A673 (cell line): ENCODE measurements at regions not wholly inside any gene's neighbourhood (a gene's known extent, or its start where the extent isn't known, plus 50 kb on each side); places are given as distances from the start of the nearest gene placed in this dataset.

Experiments used
- BruUV-seq: library from RNA; stranded (reverse); fragments of 400-500 nt; replicated peaks from 2 replicates; lab custom pipeline; 2021; lab: Mats Ljungman, UMichigan
- CTCF ChIA-PET: fragments of 300-600 bp; sonication (Branson Sonifier 250); formaldehyde crosslinking; loops from one replicate; lab custom pipeline; 2022; ENCODE audit warnings: antibody characterized with exemption; lab: Charles Lee
- POLR2A ChIA-PET: fragments of 300-600 bp; sonication (Branson Sonifier 250); formaldehyde crosslinking; loops from one replicate; lab custom pipeline; 2022; ENCODE audit warnings: antibody characterized with exemption; ENCODE audit not compliant: low non-redundant PET; lab: Charles Lee
- DNase-seq: peaks from one replicate; pipeline ENCODE4 v3.0.0-alpha.2; 2015; ENCODE audit warnings: low spot score
- H3K27ac ChIP-seq: fragments of 200-600 bp; sonication (generic); 2 replicates; pipeline ENCODE4 v1.5.1; 2016; ENCODE audit warnings: mixed run types, low read depth, mild to moderate bottlenecking, mixed read lengths, antibody characterized with exemption, low read length; ENCODE audit not compliant: poor library complexity, severe bottlenecking
- H3K27me3 ChIP-seq: fragments of 200-600 bp; sonication (generic); replicated peaks from 2 replicates; pipeline ENCODE4 v1.6.1; 2017; ENCODE audit warnings: mixed run types, low read depth, mild to moderate bottlenecking, mixed read lengths, antibody characterized with exemption, low read length; ENCODE audit not compliant: insufficient read depth, poor library complexity
- H3K36me3 ChIP-seq: fragments of 200-600 bp; sonication (generic); 2 replicates; pipeline ENCODE4 v1.6.1; 2016; ENCODE audit warnings: mixed run types, mild to moderate bottlenecking, mixed read lengths, antibody characterized with exemption, low read length; ENCODE audit not compliant: insufficient read depth, poor library complexity, severe bottlenecking
- H3K4me1 ChIP-seq: fragments of 200-600 bp; sonication (generic); 2 replicates; pipeline ENCODE4 v1.6.1; 2017; ENCODE audit warnings: mixed run types, mild to moderate bottlenecking, mixed read lengths, antibody characterized with exemption, low read length; ENCODE audit not compliant: insufficient read depth, poor library complexity, severe bottlenecking
- H3K4me3 ChIP-seq: fragments of 200-600 bp; sonication (generic); 2 replicates; pipeline ENCODE4 v1.5.1; 2016; ENCODE audit warnings: low read depth, mixed run types, mild to moderate bottlenecking, mixed read lengths, low read length; ENCODE audit not compliant: poor library complexity, severe bottlenecking
- H3K9me3 ChIP-seq: fragments of 200-600 bp; sonication (generic); 2 replicates; pipeline ENCODE4 v1.6.1; 2016; ENCODE audit warnings: mixed run types, low read depth, mild to moderate bottlenecking, mixed read lengths, antibody characterized with exemption, low read length; ENCODE audit not compliant: poor library complexity, severe bottlenecking
- EZH2 ChIP-seq: fragments of 200-600 bp; sonication (generic); IDR thresholded peaks from 2 replicates; pipeline ENCODE4 v1.6.1; 2017; ENCODE audit warnings: borderline replicate concordance, low read depth, mild to moderate bottlenecking, mixed read lengths, antibody characterized with exemption, low read length; ENCODE audit not compliant: poor library complexity, severe bottlenecking
- intact Hi-C: fragments of 100-400 bp; cut with micrococcal nuclease; formaldehyde crosslinking; loops from one replicate; pipeline ENCODE4 v1.10.0; 2022; ENCODE audit not compliant: unreplicated experiment
- TF ChIP-seq, protein P1 (sequence below): fragments of 300-800, 200-600 bp; sonication (generic); conservative IDR thresholded peaks from 2 replicates; pipeline ENCODE4 v1.5.1; 2017; ENCODE audit warnings: low read depth, mild to moderate bottlenecking, antibody characterized with exemption, low read length, moderate library complexity, mixed read lengths

DNA sequence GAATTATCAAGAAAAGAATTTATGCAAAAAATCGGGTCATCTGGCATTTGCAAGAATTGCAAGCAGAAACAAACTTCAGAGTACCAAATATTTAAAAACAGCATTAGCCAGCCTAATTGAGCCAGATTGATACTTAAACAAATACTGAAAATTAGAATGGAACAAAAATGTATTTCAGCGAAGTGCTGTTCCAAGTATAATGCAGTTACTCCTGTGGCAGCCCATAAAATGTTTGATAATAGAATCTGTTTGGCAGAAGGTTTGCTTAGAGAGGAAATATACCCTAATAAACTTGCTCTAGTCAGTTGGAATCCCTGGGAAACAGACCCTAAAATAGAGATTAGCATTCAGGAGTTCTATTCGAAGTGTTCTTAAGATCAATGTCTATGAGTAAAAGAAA is 835.1 kb upstream of the MBL2 start:
- Histone ChIP-seq H3K36me3 (no peaks in the 10 kb centered on the region), H3K27ac (no peak overlapping the region), H3K27me3 (no peaks in the 10 kb centered on the region), H3K4me3 (no peak overlapping the region), H3K4me1 (no peaks in the 10 kb centered on the region), H3K9me3 (no peaks in the 10 kb centered on the region)
- intact Hi-C loops = no loop called here
- no peak for TF ChIP-seq EZH2
- TF ChIP-seq, protein P1, sequence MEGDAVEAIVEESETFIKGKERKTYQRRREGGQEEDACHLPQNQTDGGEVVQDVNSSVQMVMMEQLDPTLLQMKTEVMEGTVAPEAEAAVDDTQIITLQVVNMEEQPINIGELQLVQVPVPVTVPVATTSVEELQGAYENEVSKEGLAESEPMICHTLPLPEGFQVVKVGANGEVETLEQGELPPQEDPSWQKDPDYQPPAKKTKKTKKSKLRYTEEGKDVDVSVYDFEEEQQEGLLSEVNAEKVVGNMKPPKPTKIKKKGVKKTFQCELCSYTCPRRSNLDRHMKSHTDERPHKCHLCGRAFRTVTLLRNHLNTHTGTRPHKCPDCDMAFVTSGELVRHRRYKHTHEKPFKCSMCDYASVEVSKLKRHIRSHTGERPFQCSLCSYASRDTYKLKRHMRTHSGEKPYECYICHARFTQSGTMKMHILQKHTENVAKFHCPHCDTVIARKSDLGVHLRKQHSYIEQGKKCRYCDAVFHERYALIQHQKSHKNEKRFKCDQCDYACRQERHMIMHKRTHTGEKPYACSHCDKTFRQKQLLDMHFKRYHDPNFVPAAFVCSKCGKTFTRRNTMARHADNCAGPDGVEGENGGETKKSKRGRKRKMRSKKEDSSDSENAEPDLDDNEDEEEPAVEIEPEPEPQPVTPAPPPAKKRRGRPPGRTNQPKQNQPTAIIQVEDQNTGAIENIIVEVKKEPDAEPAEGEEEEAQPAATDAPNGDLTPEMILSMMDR = no peak
- POLR2A ChIA-PET = no interaction called here
- CTCF ChIA-PET = no interaction called here
- no TSS peak for BruUV-seq
- DNase-seq = no peak

DNA sequence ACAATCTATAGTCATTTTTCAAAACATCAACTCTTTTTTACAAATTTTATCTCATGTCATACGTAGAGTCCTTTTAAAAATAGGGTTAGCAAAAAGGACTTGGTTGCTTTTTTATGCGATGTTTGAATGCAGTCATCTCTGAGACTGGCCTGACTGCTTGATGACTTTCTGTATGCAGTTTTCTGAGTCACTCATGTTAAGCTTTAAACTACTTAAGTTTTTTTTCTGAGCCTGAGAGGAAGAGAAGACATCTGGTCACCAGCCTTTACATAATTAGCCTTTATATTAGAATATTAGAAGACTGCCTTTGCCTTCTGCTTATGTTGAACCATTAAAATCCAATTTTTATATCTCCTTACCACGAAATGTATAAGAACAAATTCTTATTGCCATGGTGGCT is 834.4 kb upstream of the MBL2 start:
- DNase-seq = no peak
- Histone ChIP-seq H3K36me3 (no peaks in the 10 kb centered on the region), H3K4me1 (no peaks in the 10 kb centered on the region), H3K27me3 (no peaks in the 10 kb centered on the region), H3K27ac (no peak overlapping the region), H3K4me3 (no peak overlapping the region), H3K9me3 (no peaks in the 10 kb centered on the region)
- intact Hi-C loops = no loop called here
- TF ChIP-seq EZH2 = no peak
- TF ChIP-seq, protein P1 = no peak
- BruUV-seq = no TSS peak
- ChIA-PET CTCF (no interaction called here), POLR2A (no interaction called here)

- Histone ChIP-seq H3K27me3 (no peaks in the 10 kb centered on the region), H3K9me3 (no peaks in the 10 kb centered on the region), H3K36me3 (no peaks in the 10 kb centered on the region), H3K27ac (no peak overlapping the region), H3K4me3 (no peak overlapping the region), H3K4me1 (no peaks in the 10 kb centered on the region)
- TF ChIP-seq EZH2 = no peak
- TF ChIP-seq, protein P1 = peak; percentile 92
- POLR2A ChIA-PET = no interaction called here
- CTCF ChIA-PET = no interaction called here
- intact Hi-C loops = no loop called here
- BruUV-seq = no TSS peak
- DNase-seq = peak; percentile 34
Observed at GRCh38 chr10:53601260-53601875, 828.8 kb upstream of the MBL2 start.
